ENCODE measurements at regions not wholly inside any gene's neighbourhood (a gene's known extent, or its start where the extent isn't known, plus 50 kb on each side); places are given as distances from the start of the nearest gene placed in this dataset.
"Not testable (repeated sequence)": the region's sequence is repeated elsewhere in the genome, so short reads cannot be mapped to it uniquely, and the experiment has no call there.

- H3K4me3 ChIP-seq: no peak overlapping the region
- H3K9me3 ChIP-seq: no peaks in the 10 kb centered on the region
- intact Hi-C loops (cut with DNase I): no loop called here
- no peak overlapping the region for H3K27ac ChIP-seq
- H3K4me1 ChIP-seq: no peaks in the 10 kb centered on the region
- H3K27me3 ChIP-seq: no peaks in the 10 kb centered on the region
- DNase-seq (ENCODE audit: low spot score in 2 of 2): no peak
- TF ChIP-seq CTCF (IDR thresholded peaks at IDR 0.05): no peak
- no peaks in the 10 kb centered on the region for H3K36me3 ChIP-seq
Measured at GRCh38 chr16:35102780-35103403, 1643.5 kb downstream of the TP53TG3F start.

- H3K4me3 ChIP-seq; H3K36me3 ChIP-seq; H3K9me3 ChIP-seq; H3K27ac ChIP-seq; intact Hi-C loops (cut with DNase I); DNase-seq (ENCODE audit: low spot score in 2 of 2); H3K4me1 ChIP-seq; H3K27me3 ChIP-seq: not testable (repeated sequence)
Measured at GRCh38 chr16:35111772-35112171, 1652.4 kb downstream of the TP53TG3F start.

GRCh38 chr16:35131429-35131828, 1672.0 kb downstream of the TP53TG3F start:
- H3K27ac ChIP-seq: no peak overlapping the region
- H3K27me3 ChIP-seq: no peaks in the 10 kb centered on the region
- intact Hi-C loops (cut with DNase I): no loop called here
- H3K36me3 ChIP-seq: no peaks in the 10 kb centered on the region
- no peaks in the 10 kb centered on the region for H3K4me1 ChIP-seq
- H3K9me3 ChIP-seq: no peaks in the 10 kb centered on the region
- no peak for DNase-seq (ENCODE audit: low spot score in 2 of 2)
- no peak for TF ChIP-seq CTCF (IDR thresholded peaks at IDR 0.05)
- H3K4me3 ChIP-seq: no peak overlapping the region

GRCh38 chr16:35134471-35134870, 1675.1 kb downstream of the TP53TG3F start:
- no peaks in the 10 kb centered on the region for H3K36me3 ChIP-seq
- H3K27ac ChIP-seq: no peak overlapping the region
- intact Hi-C loops (cut with DNase I): no loop called here
- no peaks in the 10 kb centered on the region for H3K27me3 ChIP-seq
- TF ChIP-seq CTCF (IDR thresholded peaks at IDR 0.05): no peak
- no peak for DNase-seq (ENCODE audit: low spot score in 2 of 2)
- no peaks in the 10 kb centered on the region for H3K4me1 ChIP-seq
- H3K9me3 ChIP-seq: no peaks in the 10 kb centered on the region
- H3K4me3 ChIP-seq: no peak overlapping the region

GRCh38 chr16:35140293-35140986, 1681.0 kb downstream of the TP53TG3F start:
- no peaks in the 10 kb centered on the region for H3K36me3 ChIP-seq
- no peak for TF ChIP-seq CTCF (IDR thresholded peaks at IDR 0.05)
- H3K27ac ChIP-seq: no peak overlapping the region
- DNase-seq (ENCODE audit: low spot score in 2 of 2): no peak
- no peaks in the 10 kb centered on the region for H3K9me3 ChIP-seq
- H3K4me3 ChIP-seq: no peak overlapping the region
- intact Hi-C loops (cut with DNase I): no loop called here
- no peaks in the 10 kb centered on the region for H3K27me3 ChIP-seq
- no peaks in the 10 kb centered on the region for H3K4me1 ChIP-seq

- no peaks in the 10 kb centered on the region for H3K27me3 ChIP-seq
- no peak for DNase-seq (ENCODE audit: low spot score in 2 of 2)
- H3K9me3 ChIP-seq: peaks cover 0 to 4% of the 10 kb centered on the region in 2 donors
- no peak for TF ChIP-seq CTCF (IDR thresholded peaks at IDR 0.05)
- intact Hi-C loops (cut with DNase I): no loop called here
- no peak overlapping the region for H3K4me3 ChIP-seq
- no peaks in the 10 kb centered on the region for H3K4me1 ChIP-seq
- no peak overlapping the region for H3K27ac ChIP-seq
- H3K36me3 ChIP-seq: no peaks in the 10 kb centered on the region
Measured at GRCh38 chr16:35141303-35141702, 1681.9 kb downstream of the TP53TG3F start.
